Caco-2 (cell line): ENCODE measurements at regions not wholly inside any gene's neighbourhood (a gene's known extent, or its start where the extent isn't known, plus 50 kb on each side); places are given as distances from the start of the nearest gene placed in this dataset.

Experiments
- BruUV-seq: library from RNA; stranded (reverse); fragments of 400-500 nt; replicated peaks from 2 replicates; lab custom pipeline; 2021; lab: Mats Ljungman, UMichigan
- CTCF ChIA-PET: fragments of 300-600 bp; sonication (Branson Sonifier 250); formaldehyde crosslinking; loops from one replicate; lab custom pipeline; 2022; ENCODE audit warnings: antibody characterized with exemption; lab: Charles Lee
- POLR2A ChIA-PET: fragments of 300-600 bp; sonication (Branson Sonifier 250); formaldehyde crosslinking; loops from one replicate; lab custom pipeline; 2022; ENCODE audit warnings: antibody characterized with exemption; lab: Charles Lee
- DNase-seq, 2 experiments: peaks; one replicate each; pipeline versions ENCODE4 v3.0.0 to v3.0.0-alpha.2; 2020 to 2022
- H3K27me3 ChIP-seq: replicated peaks from 2 replicates; pipeline ENCODE4 v1.6.0; 2011; ENCODE audit warnings: low read length; ENCODE audit not compliant: control insufficient read depth, insufficient read depth
- H3K36me3 ChIP-seq: 2 replicates; pipeline ENCODE4 v1.5.1; 2011; ENCODE audit warnings: low read length; ENCODE audit not compliant: control insufficient read depth, insufficient read depth
- H3K4me1 ChIP-seq: fragments of 250-450 bp; sonication (Bioruptor Pico); 2 replicates; pipeline ENCODE4 v1.5.1; 2020; ENCODE audit warnings: mild to moderate bottlenecking
- H3K4me3 ChIP-seq: 2 replicates; pipeline ENCODE4 v1.5.1; 2011; ENCODE audit warnings: low read depth, mild to moderate bottlenecking, control low read depth, low read length
- H3K9me3 ChIP-seq: fragments of 250-450 bp; sonication (Bioruptor Pico); 2 replicates; pipeline ENCODE4 v1.5.1; 2020; ENCODE audit warnings: mild to moderate bottlenecking, moderate library complexity
- H3K27ac Mint-ChIP-seq: one replicate; pipeline ENCODE4 v1.8.0; 2022; ENCODE audit warnings: mixed read lengths; ENCODE audit not compliant: unreplicated experiment
- H3K27me3 Mint-ChIP-seq: one replicate; pipeline ENCODE4 v1.8.0; 2022; ENCODE audit warnings: mixed read lengths; ENCODE audit not compliant: insufficient read depth, unreplicated experiment
- H3K36me3 Mint-ChIP-seq: one replicate; pipeline ENCODE4 v1.8.0; 2022; ENCODE audit warnings: mild to moderate bottlenecking, mixed read lengths; ENCODE audit not compliant: insufficient read depth, unreplicated experiment
- H3K4me1 Mint-ChIP-seq: one replicate; pipeline ENCODE4 v1.8.0; 2022; ENCODE audit warnings: low read depth, mixed read lengths; ENCODE audit not compliant: unreplicated experiment
- H3K4me3 Mint-ChIP-seq: one replicate; pipeline ENCODE4 v1.8.0; 2022; ENCODE audit warnings: mild to moderate bottlenecking, moderate library complexity, mixed read lengths; ENCODE audit not compliant: unreplicated experiment
- H3K9me3 Mint-ChIP-seq: one replicate; pipeline ENCODE4 v1.8.0; 2022; ENCODE audit warnings: mixed read lengths; ENCODE audit not compliant: unreplicated experiment
- intact Hi-C: fragments of 100-400 bp; cut with micrococcal nuclease; formaldehyde crosslinking; loops from one replicate; pipeline ENCODE4 v1.10.0; 2022; ENCODE audit not compliant: unreplicated experiment
- TF ChIP-seq, protein P1 (sequence below), 2 experiments: fragments of 200-600 bp in 1 of 2; IDR thresholded peaks; 1 replicate in 1 of 2; 2 replicates in 1 of 2; pipeline versions ENCODE4 v1.5.1 to v1.8.0; 2011 to 2022; ENCODE audit warnings: antibody characterized with exemption in 1 of 2, control low read depth in 1 of 2, inconsistent platforms in 1 of 2, low read depth in 1 of 2, low read length in 1 of 2, mild to moderate bottlenecking in 1 of 2, moderate library complexity in 1 of 2; ENCODE audit not compliant: insufficient read depth in 1 of 2, severe bottlenecking in 1 of 2, unreplicated experiment in 1 of 2

DNA sequence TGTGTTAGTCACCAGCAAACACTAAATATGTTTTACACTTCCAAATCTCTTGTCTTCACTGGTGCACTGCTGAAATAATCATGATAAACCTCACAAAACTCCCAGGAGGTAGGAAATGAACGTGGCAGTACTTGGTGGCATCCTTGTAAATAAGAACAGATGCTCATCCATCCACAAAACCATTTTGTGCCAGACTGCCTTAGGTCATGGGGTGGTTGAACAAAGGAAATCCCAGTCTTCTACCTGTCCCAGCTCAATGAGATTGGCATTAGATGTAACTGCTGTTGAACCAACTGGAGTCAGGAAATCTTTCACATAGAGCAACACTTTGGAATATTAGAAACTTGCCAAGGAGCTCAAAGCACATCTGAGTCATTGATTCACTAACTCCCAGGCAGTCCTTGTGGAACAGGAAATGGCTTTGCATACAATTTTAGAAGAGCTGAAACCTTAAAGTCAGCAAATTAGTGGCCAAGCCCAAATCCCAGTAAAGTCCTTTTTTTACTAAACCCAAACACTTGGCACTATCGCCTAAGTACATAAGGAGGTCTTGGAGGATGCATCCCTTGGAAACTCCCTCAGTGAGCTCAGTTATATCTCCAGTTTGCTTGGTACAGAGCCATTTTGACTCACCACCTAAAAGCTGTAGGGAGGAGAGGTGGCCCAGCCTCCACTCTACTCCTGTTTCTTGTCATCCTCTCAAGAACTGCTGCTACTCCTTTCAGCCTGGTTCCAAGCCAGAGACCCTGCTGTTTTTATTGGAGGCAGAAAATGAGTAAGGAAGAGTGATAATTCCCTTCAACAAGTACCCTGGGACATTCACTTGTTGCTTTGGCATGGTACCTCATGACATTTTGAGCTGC is 208.0 kb downstream of the NOVA1 start:
- TF ChIP-seq, protein P1, sequence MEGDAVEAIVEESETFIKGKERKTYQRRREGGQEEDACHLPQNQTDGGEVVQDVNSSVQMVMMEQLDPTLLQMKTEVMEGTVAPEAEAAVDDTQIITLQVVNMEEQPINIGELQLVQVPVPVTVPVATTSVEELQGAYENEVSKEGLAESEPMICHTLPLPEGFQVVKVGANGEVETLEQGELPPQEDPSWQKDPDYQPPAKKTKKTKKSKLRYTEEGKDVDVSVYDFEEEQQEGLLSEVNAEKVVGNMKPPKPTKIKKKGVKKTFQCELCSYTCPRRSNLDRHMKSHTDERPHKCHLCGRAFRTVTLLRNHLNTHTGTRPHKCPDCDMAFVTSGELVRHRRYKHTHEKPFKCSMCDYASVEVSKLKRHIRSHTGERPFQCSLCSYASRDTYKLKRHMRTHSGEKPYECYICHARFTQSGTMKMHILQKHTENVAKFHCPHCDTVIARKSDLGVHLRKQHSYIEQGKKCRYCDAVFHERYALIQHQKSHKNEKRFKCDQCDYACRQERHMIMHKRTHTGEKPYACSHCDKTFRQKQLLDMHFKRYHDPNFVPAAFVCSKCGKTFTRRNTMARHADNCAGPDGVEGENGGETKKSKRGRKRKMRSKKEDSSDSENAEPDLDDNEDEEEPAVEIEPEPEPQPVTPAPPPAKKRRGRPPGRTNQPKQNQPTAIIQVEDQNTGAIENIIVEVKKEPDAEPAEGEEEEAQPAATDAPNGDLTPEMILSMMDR (IDR thresholded peaks at IDR 0.05; ENCODE audit: insufficient read depth in 1 of 2, low read depth in 1 of 2, low read length in 1 of 2, severe bottlenecking in 1 of 2, unreplicated experiment in 1 of 2): no peak
- Mint-ChIP-seq H3K36me3 (no peaks in the 10 kb centered on the region), H3K9me3 (no peaks in the 10 kb centered on the region), H3K27ac (no peak overlapping the region), H3K4me3 (no peak overlapping the region), H3K27me3 (no peaks in the 10 kb centered on the region), H3K4me1 (peaks cover 10% of the 10 kb centered on the region)
- BruUV-seq: no TSS peak
- intact Hi-C loops: loop anchor here (5.0 to 10.0 kb wide), 2 partner anchors 525 to 597 kb away; no protein-coding TSS in a partner anchor
- Histone ChIP-seq H3K36me3 (no peaks in the 10 kb centered on the region), H3K9me3 (no peaks in the 10 kb centered on the region), H3K4me3 (no peak overlapping the region), H3K4me1 (peaks cover 11% of the 10 kb centered on the region; the same call in 1 of the 2 replicates), H3K27me3 (no peaks in the 10 kb centered on the region)
- CTCF ChIA-PET: no interaction called here
- POLR2A ChIA-PET: no interaction called here
- no peak for DNase-seq

DNA sequence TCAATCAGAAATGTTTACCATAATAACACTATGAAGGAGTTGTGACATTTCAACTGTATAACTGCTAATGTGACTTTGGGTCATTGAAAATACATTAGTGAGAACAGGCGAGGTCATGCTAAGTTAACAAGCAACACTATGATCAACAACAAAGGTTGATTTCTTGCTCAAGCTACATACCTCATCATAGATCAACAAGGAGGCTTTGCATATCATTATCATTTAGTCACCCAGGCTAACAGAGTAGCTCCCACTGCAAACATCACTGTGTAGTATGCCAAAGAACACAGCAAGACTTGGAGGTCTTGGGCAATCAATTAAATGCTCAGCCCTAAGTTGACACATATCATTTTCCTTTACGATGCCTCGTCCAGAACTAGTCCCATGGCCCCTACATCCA is 212.5 kb downstream of the NOVA1 start:
- Mint-ChIP-seq H3K4me3 (no peak overlapping the region), H3K36me3 (no peaks in the 10 kb centered on the region), H3K27me3 (no peaks in the 10 kb centered on the region), H3K27ac (no peak overlapping the region), H3K4me1 (peaks cover 20% of the 10 kb centered on the region), H3K9me3 (no peaks in the 10 kb centered on the region)
- ChIA-PET CTCF (no interaction called here), POLR2A (no interaction called here)
- BruUV-seq: no TSS peak
- TF ChIP-seq, protein P1 (IDR thresholded peaks at IDR 0.05; ENCODE audit: insufficient read depth in 1 of 2, low read depth in 1 of 2, low read length in 1 of 2, severe bottlenecking in 1 of 2, unreplicated experiment in 1 of 2): no peak
- H3K4me3 ChIP-seq: no peak overlapping the region
- peaks cover 39% of the 10 kb centered on the region for H3K4me1 ChIP-seq
- no peak for DNase-seq
- no peaks in the 10 kb centered on the region for H3K27me3 ChIP-seq
- intact Hi-C loops: no loop called here
- H3K9me3 ChIP-seq: no peaks in the 10 kb centered on the region
- no peaks in the 10 kb centered on the region for H3K36me3 ChIP-seq

DNA sequence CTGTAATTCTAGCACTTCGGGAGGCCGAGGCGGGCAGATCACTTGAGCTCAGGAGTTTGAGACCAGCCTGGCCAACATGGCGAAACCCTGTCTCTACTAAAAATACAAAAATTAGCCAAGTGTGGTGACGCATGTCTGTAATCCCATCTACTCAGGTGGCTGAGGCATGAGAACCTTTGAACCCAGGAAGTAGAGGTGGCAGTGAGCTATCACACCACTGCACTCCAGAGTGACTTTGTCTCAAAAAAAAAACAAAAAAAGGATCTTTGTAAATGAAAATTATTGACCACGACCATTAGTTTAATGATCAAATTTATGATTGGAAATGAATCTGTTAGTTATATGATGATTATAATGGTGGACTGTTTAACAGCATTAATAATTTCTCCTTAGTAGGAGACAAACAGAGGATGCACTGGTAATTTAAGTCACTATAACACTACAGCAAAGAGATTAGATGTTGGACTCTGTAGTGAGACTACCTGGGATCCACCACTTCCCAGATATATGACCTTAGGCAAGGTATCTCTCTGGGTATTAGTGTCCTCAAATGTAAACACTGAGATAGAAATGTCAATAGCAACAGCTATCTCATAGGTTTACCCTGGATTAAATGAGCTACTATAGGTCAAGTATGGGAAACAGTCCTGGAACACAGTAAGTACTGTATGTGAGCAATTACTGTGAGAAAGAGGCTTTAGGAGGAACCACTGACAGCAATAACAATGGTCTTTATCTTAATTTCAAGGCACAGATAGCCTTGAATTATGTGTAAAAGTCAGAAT is 214.7 kb downstream of the NOVA1 start:
- TF ChIP-seq, protein P1 (IDR thresholded peaks at IDR 0.05; ENCODE audit: insufficient read depth in 1 of 2, low read depth in 1 of 2, low read length in 1 of 2, severe bottlenecking in 1 of 2, unreplicated experiment in 1 of 2): no peak
- H3K4me1 Mint-ChIP-seq: peaks cover 28% of the 10 kb centered on the region
- no peaks in the 10 kb centered on the region for H3K36me3 Mint-ChIP-seq
- H3K27ac Mint-ChIP-seq: no peak overlapping the region
- Histone ChIP-seq H3K9me3 (no peaks in the 10 kb centered on the region), H3K36me3 (no peaks in the 10 kb centered on the region), H3K4me3 (no peak overlapping the region), H3K27me3 (no peaks in the 10 kb centered on the region), H3K4me1 (peaks cover 54% of the 10 kb centered on the region)
- ChIA-PET CTCF (no interaction called here), POLR2A (no interaction called here)
- intact Hi-C loops: loop anchor here (5.0 kb wide), 1 partner anchor 56 kb away; no protein-coding TSS in a partner anchor
- BruUV-seq: no TSS peak
- no peak overlapping the region for H3K4me3 Mint-ChIP-seq
- no peaks in the 10 kb centered on the region for H3K9me3 Mint-ChIP-seq
- no peaks in the 10 kb centered on the region for H3K27me3 Mint-ChIP-seq
- no peak for DNase-seq
